GM18907 (cell line): ENCODE measurements at regions not wholly inside any gene's neighbourhood (a gene's known extent, or its start where the extent isn't known, plus 50 kb on each side); places are given as distances from the start of the nearest gene placed in this dataset.

Experiments
- ATAC-seq: cut with Tn5 transposase; IDR thresholded peaks from one replicate; pipeline ENCODE4 v1.9.1; 2021; ENCODE audit warnings: mild to moderate bottlenecking, moderate library complexity; ENCODE audit not compliant: unreplicated experiment

DNA sequence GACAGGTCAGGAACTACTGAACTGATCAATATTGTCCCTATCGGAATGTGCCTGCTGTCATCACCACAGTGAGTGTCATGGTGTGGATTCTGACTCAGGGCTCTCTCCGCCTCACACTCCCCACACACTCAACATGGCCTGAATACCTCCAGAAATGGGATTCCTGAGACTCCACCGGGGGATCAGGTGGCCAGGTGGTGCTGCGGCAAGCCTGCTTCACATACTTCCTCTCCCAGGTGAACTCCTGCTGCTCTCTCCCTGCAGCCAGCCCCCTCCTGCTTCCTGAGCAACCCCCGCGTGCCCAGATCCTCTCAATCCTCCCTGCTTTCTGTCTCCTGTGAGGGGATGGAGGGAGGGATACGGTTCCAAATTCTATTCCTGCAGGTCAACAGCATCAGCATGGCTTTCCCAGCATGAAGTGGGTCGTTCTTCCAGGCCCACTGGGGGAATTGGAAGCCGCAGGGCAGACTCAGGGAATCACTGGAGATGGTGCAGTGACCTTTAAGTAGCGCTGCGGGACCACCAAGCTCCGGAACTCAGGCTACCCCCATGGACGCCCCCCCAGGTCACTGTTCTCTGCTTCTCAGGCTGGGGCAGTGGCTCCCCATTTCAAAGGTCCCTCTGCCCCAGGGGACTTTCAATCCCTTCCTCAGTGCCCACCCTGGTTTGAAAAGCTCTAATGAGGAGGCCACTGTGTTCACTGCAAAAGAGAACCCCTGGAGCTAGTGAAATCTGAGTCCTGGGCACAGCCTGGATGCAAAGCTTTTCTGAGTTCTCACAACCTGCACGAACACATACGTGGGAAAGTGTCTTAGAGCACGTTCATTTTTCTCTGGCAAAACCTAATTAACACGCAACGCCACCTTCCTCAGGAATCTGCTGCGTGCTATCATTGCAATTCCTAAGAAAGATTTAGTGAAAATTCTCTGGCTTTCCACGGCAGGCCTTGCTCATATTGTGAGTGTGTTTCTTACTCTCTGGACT lies 168.4 kb downstream of the ZFP36L2 start:
- no peak for ATAC-seq

DNA sequence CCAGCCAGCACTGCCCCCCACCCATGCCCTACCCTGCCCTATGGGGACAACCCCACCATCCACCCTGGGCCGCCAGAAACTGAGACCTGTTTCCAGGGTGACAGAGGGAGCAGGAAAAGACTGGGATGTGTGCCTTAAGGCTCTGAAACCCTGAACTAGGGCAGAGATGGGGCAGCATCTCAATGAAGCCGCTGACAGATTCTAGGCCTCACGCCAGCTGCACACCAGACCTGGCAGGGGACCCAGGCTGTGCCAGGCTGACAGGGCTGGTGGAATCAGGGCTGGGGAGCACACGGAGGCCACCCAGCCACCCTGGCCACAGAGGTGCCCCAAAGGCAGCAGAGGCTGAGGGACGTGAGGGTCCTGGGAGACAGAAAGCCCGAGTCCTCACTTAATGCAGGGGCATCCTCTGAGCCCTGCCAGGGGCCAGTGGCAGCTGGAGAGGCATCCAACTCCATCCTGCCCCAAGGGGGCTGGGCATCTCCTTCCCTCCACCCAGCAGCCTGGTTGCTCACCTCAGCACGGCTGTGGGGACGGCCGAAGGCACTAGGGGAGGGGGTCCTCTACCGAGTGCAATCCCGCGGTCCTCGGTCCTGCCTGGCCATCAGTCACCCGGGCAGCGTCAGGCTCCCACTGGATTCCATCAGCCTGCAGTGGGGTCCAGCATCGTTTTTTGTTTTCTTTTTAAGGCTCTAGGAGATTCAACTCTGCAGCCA lies 169.2 kb downstream of the ZFP36L2 start:
- ATAC-seq = no peak

DNA sequence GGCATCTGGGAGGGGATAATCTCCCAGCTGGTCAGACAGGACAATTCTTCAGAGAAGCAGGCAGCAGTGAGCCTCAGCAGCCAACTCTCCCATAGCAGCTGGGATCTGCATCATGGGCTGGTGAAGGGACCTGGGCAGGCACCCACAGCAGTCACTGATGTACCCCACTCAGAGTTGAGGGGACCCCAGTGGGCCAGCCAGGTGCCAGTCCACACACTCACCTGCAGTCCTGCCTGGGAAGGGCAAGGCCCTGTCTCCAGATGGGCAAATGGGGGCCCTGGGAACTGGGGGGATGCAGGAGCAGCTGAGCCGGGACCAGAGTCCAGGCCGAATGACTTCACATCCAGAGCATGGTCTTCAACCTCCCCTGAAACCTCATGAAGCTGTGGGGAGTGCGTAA lies 170.4 kb downstream of the ZFP36L2 start:
- ATAC-seq = no peak

DNA sequence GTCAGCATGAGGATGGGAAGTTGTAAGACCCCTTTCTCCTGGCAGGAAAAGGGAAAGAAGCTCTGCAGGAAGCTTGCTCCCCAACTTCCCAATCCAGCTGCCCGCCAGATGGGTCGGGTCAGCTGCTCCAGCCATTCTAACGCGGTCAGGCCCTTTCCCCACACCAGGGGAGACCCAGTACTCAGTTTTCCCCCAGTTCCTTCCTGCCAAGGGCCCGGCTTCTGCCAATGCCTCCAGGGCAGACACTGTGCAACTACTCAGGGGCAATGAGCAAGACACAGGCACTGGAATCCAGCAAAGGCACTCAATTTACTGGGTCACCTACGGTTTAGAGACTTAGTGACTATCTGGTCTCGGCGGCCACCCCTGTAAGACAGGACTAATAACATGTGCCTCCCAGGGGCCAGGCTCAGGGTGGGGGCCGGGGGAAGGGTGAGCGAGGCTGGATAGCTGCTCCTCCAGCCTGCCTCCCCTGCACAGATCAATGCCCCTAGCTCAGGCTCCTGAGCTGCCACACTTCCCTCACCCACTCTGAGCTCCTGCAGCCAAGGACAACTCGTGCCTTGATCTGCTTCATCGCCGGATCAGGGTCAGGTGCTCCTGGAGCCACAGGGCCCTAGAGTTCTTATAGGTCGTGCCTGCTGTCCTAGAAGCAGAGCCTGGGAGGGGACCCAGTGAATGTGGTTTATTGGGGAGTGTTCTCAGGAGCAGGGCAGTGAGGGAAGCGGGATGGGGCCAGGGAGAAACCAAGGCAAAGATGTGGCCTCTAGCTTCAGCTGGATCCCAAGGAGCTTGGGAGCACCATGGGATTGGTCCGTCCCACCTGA lies 171.1 kb downstream of the ZFP36L2 start:
- no peak for ATAC-seq

DNA sequence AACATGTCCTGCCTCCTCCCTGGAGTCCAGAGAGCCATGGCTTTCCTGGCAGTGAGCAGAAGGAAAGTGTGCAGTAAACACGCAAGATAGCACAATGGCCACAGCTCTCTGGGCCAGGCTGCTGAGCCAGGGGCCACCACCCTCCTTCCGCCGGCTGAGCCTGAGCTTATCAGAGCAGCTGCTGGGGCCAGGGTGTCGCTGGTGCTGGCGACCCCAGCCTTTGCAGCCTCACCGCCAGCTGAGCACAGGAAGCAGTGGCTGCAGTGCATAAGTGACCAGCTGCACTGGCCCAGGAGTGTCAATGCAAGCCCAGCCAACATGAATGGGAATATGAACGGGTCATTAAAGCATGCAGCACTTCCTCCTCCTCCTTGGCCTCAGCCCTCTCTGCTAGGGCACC lies 172.0 kb downstream of the ZFP36L2 start:
- ATAC-seq = no peak

DNA sequence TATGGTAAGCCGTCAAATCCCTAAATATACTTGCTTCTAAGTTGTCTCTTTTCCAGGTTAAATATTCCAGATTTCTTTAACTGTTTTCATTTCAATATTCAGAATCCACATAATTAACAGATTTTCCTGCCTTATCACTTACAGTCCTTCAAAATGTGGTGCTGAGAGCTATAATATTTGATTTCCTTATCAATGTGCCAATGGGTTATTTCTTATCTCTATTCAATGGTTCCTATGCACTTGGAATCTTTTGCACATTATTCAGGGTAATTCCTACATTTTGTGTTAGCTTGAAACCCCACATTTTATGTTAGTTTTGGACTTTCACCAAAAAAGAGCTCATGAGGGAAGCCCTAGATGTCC lies 173.5 kb downstream of the ZFP36L2 start:
- no peak for ATAC-seq

DNA sequence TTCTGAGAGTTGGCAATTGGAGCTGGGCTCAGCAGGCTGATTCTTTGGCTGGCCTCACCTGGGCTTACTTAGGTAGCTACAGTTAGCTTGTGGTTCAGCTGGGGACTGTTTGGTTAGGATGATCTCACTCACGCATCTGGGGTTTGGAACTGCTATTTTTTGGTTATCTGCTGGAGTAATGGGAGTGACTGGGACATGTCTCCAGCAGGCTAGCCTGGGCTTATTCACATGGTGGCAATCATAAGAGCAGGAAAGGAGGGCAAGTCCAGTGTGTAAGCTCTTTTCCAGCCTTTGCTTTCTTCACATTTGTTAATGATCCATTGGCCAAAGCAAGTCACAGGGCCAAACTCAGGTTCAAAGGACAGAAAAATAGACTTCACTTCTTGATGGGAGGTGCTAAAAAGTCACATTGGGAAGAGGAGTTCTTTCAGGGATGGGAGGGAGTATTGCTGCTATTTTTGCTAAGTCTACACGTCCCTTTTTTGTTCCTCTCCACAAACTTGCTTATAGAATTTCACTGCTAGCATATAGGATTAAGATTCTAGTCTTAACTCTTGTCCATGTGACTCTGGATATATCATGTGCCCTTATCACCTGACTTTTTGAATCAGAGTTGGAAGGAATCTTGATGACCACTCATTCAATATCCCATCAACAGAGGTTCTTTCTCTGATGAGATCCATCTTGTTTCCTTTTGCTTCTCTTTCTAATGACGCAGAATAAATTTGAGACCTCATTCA lies 174.0 kb downstream of the ZFP36L2 start:
- ATAC-seq = no peak

DNA sequence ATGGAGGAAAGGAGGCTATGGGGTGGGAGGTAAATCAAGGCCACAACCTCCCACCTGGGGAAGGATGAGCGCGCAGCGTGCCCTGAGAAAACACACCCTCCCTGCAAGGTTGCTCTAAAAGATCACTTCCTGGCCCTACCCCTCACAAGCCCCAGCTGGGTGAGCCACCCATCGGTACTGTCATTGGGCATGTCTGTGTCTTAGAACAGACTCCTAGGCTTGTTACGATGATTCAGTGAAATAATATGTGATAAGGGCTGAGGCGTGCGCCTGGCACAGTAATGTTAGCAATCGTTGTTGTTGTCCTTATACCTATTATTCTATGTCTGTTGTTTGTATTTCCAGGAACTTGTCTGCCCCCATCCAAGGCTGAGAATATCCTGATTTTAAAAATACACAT lies 175.1 kb downstream of the ZFP36L2 start:
- no peak for ATAC-seq

DNA sequence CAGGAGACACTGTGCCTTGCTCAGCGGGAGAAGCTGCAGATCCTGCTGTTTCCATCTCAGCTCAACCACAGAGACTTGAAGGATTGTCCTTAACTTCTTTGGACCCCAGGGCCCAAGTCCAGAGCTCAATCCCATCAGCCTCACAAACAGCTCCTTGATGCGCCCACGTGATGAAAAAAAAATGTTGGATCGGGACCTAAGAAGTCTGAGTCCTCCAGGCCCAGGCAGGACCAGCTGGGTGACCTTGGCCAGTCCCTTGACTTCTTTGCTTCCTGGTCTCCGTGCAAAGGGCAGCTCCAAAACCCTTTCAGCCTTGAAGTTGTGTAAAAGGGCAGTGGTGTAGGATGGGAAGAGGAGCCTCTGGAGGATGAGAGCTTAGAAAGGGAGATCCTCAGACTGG lies 175.5 kb downstream of the ZFP36L2 start:
- no peak for ATAC-seq

DNA sequence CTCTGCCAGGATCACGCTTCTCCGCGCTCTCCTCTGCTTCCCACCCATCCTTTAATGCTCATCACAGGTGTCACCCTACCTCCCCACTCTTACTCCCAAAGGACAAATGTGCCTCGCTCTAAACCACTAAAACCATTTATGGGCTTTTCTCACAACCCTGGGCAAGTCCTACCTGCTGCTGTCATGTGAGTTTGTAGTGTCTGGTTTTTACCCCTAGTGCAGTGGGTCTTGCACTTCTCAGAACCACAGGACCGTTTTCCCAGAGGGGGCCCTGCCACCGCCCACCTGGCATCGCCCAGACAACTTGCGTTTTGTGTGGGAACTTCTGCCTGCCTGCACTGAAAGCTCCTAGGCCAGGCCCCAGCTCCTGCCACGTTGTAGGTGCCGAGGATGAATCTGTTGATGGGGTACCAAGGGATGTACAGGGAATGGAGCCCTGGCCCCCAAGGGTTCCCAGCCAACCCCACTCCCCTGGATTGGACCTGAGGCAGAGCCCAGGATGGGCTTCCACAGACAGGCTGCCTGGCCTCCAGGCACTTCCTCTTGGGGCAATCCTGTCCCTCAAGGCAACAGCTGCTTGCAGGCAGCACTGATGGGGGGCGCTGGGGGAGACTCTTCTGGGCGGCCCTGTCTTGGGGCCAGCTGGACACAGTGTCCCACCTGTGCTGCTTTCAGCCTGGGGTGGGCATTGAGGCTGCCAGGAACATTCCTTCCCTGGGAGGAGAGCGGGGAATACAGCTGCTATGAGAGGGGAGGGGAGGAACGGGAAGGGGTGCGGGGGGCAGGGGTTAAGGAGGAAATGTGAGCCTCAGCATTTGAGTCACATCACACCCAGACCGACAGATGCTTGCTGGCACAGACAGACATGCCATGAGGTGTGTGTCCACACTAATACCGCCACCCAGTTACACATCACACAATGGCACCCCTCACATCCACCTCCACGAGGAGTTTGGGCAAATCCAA lies 176.3 kb downstream of the ZFP36L2 start:
- ATAC-seq = no peak

DNA sequence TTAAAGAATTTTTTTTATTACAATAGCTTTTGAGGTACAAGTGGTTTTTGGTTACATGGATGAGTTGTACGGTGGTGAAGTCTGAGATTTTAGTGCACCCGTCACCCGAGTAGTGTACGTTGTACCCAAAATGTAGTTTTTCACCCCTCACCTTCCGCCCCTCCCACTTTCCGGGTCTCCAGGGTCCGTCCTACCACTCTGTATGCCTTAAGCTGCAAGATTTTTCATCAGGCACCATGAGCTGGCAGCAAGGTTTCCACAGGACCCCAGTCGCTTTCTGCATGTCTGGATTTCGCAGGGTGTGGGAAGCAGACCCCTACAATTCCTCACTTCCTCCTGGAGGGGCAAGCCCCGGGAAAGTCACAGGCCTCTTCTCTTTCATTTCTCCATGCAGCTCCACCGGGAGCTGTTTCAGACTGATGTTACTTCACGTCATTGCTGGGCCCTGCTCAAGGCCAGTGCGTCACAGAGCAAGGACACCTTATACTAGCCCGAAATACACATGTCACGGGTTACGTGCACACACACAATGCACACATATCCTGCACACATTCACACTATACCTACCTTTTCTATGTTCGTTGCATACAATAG lies 179.1 kb downstream of the ZFP36L2 start:
- ATAC-seq = no peak

DNA sequence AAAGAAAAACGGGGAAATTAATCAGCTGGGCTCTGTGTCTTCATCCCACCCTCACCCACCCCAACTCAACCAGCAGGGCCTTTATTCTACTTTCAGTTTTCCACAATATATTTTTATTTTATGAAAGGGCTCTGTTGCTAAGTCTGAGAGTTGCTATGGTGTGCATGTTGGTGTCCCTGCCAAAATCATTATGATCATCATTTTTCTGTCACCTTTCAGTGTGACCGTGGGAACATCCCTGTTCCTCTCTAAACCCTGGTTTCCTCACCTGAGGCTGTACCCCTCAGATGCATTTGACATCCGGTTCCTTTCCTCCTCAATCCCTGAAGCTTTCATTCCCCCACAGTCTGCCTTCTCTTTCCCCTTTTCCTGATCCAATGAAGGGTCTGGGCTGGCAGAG lies 180.5 kb downstream of the ZFP36L2 start:
- ATAC-seq = no peak

DNA sequence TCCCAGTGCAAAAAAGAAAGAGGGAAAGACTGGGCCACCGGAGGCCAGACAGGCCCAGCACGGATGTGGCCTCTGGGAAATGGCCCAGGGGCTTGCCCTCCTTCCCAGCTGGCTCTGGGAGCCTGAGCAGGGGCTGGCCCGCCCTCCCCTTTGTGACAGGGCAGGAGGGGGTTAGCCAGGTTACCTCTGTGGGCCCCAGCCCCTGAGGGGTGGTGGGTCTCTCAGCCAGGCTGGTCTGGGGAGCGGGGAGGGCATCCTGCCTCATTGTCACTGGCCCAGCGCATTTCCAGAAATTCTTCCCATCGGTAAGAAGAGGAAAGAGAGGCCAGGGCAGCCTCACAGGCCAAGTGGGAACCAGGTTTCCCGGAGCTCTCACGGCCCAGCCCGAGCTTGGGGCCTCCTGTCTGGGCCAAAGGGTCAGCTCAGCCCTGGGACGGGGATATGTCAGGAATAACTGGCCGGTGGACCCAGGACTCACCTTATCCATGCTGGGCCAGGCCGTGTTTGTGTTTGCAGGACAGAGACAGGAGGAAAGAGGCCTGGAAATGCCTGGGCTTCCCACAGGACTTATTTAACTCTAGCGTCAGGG lies 182.2 kb downstream of the ZFP36L2 start:
- ATAC-seq = no peak

DNA sequence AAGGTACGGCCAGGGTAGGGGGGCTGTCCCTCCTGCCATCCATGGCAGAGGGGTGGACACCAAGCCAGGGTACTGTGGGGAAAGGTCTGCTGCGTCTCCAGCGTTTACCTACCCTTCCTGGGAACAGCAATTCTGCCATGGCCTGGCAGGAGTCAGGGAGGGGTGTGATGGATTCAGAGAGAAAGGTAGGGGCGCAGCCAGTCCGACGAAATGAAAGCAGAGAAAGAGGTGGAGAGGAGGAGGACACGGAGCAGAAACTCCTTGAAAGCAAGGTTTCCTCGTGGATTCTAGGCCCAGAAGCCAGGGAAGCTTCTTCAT lies 182.9 kb downstream of the ZFP36L2 start:
- no peak for ATAC-seq

DNA sequence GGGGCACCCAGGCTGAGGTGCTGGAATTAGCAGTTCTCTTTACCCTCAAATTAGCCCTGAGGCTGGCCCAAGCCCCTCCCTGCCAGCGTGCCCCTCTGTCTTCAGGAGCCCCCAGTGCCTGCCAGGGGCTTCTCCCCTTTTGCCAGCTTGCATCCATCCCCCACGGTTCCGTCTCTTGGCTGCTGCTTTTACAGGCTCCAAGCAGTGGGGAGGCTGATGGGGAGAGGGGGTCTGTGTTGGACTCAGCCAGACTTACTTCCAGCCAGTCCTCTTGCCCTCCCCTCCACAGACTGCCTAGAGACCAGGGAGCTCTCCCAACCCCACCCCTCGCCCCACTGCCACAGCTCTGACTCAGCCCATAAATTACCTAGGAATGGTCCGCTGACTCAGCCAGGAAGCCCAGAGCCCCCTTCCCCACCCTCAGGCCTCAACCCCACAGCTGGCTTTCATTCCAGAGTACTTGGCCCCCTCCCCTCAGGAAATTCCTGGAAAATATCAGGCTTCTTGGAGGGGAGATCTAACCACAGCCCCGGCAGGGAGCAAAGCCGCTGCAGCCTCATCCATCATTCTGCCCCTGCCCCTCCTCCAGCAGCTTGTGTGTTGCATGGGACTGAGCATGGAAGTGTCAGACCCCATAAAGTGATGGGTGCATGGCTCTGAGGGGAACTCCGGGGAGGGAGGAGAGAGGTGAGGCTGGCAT lies 184.6 kb downstream of the ZFP36L2 start:
- ATAC-seq = no peak

DNA sequence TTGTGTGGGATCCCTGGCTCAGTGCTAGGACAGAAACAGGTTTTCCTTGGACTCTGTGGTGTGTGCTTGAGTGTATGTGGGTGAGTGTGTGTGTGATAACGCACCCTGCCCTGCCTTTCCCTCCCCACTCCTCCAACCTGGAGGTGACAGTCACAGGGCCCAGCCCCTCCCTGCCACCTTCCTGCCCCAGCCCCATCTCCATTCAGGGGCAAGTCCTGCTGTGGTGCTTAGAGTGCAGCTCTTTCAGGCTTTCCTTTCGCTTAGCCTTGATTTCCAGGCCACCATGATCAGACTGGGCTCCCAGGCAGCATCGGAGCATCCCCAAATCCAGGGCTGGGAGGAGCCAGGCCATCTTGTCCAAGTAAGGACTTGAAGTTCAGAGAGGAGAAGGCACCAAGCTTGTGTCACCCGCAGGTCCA lies 185.2 kb downstream of the ZFP36L2 start:
- no peak for ATAC-seq

DNA sequence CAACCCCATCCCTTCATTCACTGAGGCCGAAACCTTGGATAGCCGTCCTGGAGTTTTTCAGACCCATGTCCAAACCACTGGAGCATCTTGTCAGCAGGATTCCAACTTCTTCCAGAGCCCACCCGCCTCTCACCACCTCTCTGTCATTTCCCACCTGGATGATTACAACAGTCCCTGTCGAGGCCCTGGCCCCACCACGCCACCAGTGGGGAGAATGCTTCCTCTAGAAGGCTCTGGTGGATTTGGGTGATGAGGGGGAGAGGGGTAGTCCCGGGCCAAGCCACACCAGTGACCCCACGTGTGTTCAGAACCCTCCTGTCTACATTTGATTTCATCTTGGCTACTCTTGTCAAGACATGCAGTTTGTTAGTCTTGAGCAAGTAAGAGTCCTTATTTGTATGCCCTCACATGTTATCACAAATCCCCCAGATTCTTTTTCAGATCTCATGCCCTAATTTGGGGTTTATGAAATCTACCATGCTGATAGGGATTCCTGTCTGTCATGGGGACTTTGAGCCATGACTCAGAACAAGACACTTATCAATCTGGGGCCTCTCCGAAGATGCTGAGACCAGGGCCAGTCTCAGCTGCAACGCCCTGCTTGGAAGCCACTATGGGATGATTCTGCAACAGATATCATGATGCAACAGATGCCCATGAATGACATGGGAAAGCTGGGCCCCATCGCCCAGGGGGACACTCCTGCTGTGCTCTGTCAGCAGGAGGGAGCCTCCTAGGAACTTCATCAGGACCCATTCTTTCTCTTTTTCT lies 186.1 kb downstream of the ZFP36L2 start:
- ATAC-seq = no peak
